ENCODE measurements at regions not wholly inside any gene's neighbourhood (a gene's known extent, or its start where the extent isn't known, plus 50 kb on each side); places are given as distances from the start of the nearest gene placed in this dataset.

GRCh38 chr11:109940816-109941215, 152.4 kb upstream of the ZC3H12C start:
- Histone ChIP-seq H3K9me3 (no peaks in the 10 kb centered on the region), H3K27ac (no peak overlapping the region), H3K4me3 (no peak overlapping the region), H3K36me3 (no peaks in the 10 kb centered on the region), H3K4me1 (no peaks in the 10 kb centered on the region), H3K27me3 (no peaks in the 10 kb centered on the region), H3K9ac (ENCODE audit: low read depth in 2 of 2, low read length in 2 of 2) (no peak overlapping the region)
- intact Hi-C loops (cut with DNase I), result loop anchor here (10.0 kb wide), 2 partner anchors 254 to 494 kb away; no protein-coding TSS in a partner anchor
- no peak for TF ChIP-seq CTCF (IDR thresholded peaks at IDR 0.05)
- no peak for DNase-seq

- Histone ChIP-seq H3K9me3 (no peaks in the 10 kb centered on the region), H3K27me3 (no peaks in the 10 kb centered on the region), H3K36me3 (no peaks in the 10 kb centered on the region), H3K27ac (no peak overlapping the region), H3K9ac (ENCODE audit: low read depth in 2 of 2, low read length in 2 of 2) (no peak overlapping the region), H3K4me1 (no peaks in the 10 kb centered on the region), H3K4me3 (no peak overlapping the region)
- TF ChIP-seq CTCF (IDR thresholded peaks at IDR 0.05), result no peak
- no peak for DNase-seq
- intact Hi-C loops (cut with DNase I), result loop anchor here (5.0 to 10.0 kb wide), 4 partner anchors 147 to 489 kb away; partner anchors contain the start of gene ZC3H12C
Observed at GRCh38 chr11:109945626-109946321, 147.4 kb upstream of the ZC3H12C start.

- no peak overlapping the region for H3K27ac ChIP-seq
- peak; percentile 86 for TF ChIP-seq CTCF (IDR thresholded peaks at IDR 0.05)
- H3K9ac ChIP-seq (ENCODE audit: low read depth in 2 of 2, low read length in 2 of 2), result peak overlapping the region in 1 of 2 donors; percentile 38
- no peaks in the 10 kb centered on the region for H3K9me3 ChIP-seq
- H3K27me3 ChIP-seq, result no peaks in the 10 kb centered on the region
- no peaks in the 10 kb centered on the region for H3K4me1 ChIP-seq
- DNase-seq, result peak; percentile 90
- peak overlapping the region; percentile 10 for H3K4me3 ChIP-seq
- H3K36me3 ChIP-seq, result no peaks in the 10 kb centered on the region
- intact Hi-C loops (cut with DNase I), result loop anchor here (5.0 to 10.0 kb wide), 4 partner anchors 146 to 488 kb away; partner anchors contain the start of gene ZC3H12C
Observed at GRCh38 chr11:109946322-109946846, 146.8 kb upstream of the ZC3H12C start.

- TF ChIP-seq CTCF (IDR thresholded peaks at IDR 0.05), result no peak
- no peaks in the 10 kb centered on the region for H3K36me3 ChIP-seq
- H3K4me3 ChIP-seq, result no peak overlapping the region
- DNase-seq, result no peak
- no peak overlapping the region for H3K9ac ChIP-seq (ENCODE audit: low read depth in 2 of 2, low read length in 2 of 2)
- H3K27ac ChIP-seq, result no peak overlapping the region
- no peaks in the 10 kb centered on the region for H3K27me3 ChIP-seq
- H3K4me1 ChIP-seq, result no peaks in the 10 kb centered on the region
- no peaks in the 10 kb centered on the region for H3K9me3 ChIP-seq
- intact Hi-C loops (cut with DNase I), result no loop called here
Observed at GRCh38 chr11:109954534-109954933, 138.7 kb upstream of the ZC3H12C start.

- Histone ChIP-seq H3K36me3 (no peaks in the 10 kb centered on the region), H3K27me3 (no peaks in the 10 kb centered on the region), H3K4me1 (no peaks in the 10 kb centered on the region), H3K9ac (ENCODE audit: low read depth in 2 of 2, low read length in 2 of 2) (no peak overlapping the region), H3K27ac (no peak overlapping the region), H3K9me3 (no peaks in the 10 kb centered on the region), H3K4me3 (no peak overlapping the region)
- intact Hi-C loops (cut with DNase I), result no loop called here
- TF ChIP-seq CTCF (IDR thresholded peaks at IDR 0.05), result no peak
- DNase-seq, result no peak
Observed at GRCh38 chr11:109956124-109956793, 136.9 kb upstream of the ZC3H12C start.
